ENCODE measurements at regions not wholly inside any gene's neighbourhood (a gene's known extent, or its start where the extent isn't known, plus 50 kb on each side); places are given as distances from the start of the nearest gene placed in this dataset.

GRCh38 chr14:89503431-89503996 lies 86.5 kb upstream of the FOXN3 start:
- Mint-ChIP-seq H3K4me1 (ENCODE audit: low read depth, unreplicated experiment) (peaks cover 33% of the 10 kb centered on the region), H3K36me3 (ENCODE audit: unreplicated experiment) (no peaks in the 10 kb centered on the region), H3K9me3 (ENCODE audit: unreplicated experiment) (no peaks in the 10 kb centered on the region), H3K27ac (ENCODE audit: unreplicated experiment) (peak overlapping the region; percentile 76), H3K27me3 (ENCODE audit: unreplicated experiment) (peaks cover 9% of the 10 kb centered on the region), H3K4me3 (ENCODE audit: unreplicated experiment) (no peak overlapping the region)
- no peak for DNase-seq
- TF ChIP-seq CTCF (IDR thresholded peaks at IDR 0.05; ENCODE audit: partially characterized antibody, unreplicated experiment): no peak

- no peak for TF ChIP-seq CTCF (IDR thresholded peaks at IDR 0.05; ENCODE audit: partially characterized antibody, unreplicated experiment)
- H3K9me3 Mint-ChIP-seq (ENCODE audit: unreplicated experiment): no peaks in the 10 kb centered on the region
Measured at GRCh38 chr14:89502966-89503365, 85.9 kb upstream of the FOXN3 start.

GRCh38 chr14:89501381-89501780 lies 84.3 kb upstream of the FOXN3 start:
- H3K4me3 Mint-ChIP-seq (ENCODE audit: unreplicated experiment): no peak overlapping the region
- H3K36me3 Mint-ChIP-seq (ENCODE audit: unreplicated experiment): no peaks in the 10 kb centered on the region
- peaks cover 11% of the 10 kb centered on the region for H3K27me3 Mint-ChIP-seq (ENCODE audit: unreplicated experiment)
- DNase-seq: no peak
- peaks cover 22% of the 10 kb centered on the region for H3K4me1 Mint-ChIP-seq (ENCODE audit: low read depth, unreplicated experiment)
- H3K9me3 Mint-ChIP-seq (ENCODE audit: unreplicated experiment): peaks cover 5% of the 10 kb centered on the region
- TF ChIP-seq CTCF (IDR thresholded peaks at IDR 0.05; ENCODE audit: partially characterized antibody, unreplicated experiment): no peak
- H3K27ac Mint-ChIP-seq (ENCODE audit: unreplicated experiment): peak overlapping the region; percentile 22

More at GRCh38 chr14:89502966-89503365, 85.9 kb upstream of the FOXN3 start:
- Mint-ChIP-seq H3K27me3 (ENCODE audit: unreplicated experiment) (peaks cover 9% of the 10 kb centered on the region), H3K4me1 (ENCODE audit: low read depth, unreplicated experiment) (peaks cover 30% of the 10 kb centered on the region), H3K36me3 (ENCODE audit: unreplicated experiment) (no peaks in the 10 kb centered on the region), H3K4me3 (ENCODE audit: unreplicated experiment) (no peak overlapping the region), H3K27ac (ENCODE audit: unreplicated experiment) (no peak overlapping the region)
- DNase-seq: no peak

- Mint-ChIP-seq H3K36me3 (ENCODE audit: unreplicated experiment) (no peaks in the 10 kb centered on the region), H3K4me3 (ENCODE audit: unreplicated experiment) (no peak overlapping the region), H3K4me1 (ENCODE audit: low read depth, unreplicated experiment) (peaks cover 22% of the 10 kb centered on the region), H3K9me3 (ENCODE audit: unreplicated experiment) (peaks cover 5% of the 10 kb centered on the region), H3K27me3 (ENCODE audit: unreplicated experiment) (peaks cover 11% of the 10 kb centered on the region), H3K27ac (ENCODE audit: unreplicated experiment) (no peak overlapping the region)
- TF ChIP-seq CTCF (IDR thresholded peaks at IDR 0.05; ENCODE audit: partially characterized antibody, unreplicated experiment): no peak
- no peak for DNase-seq
Measured at GRCh38 chr14:89500303-89500702, 83.3 kb upstream of the FOXN3 start.

GRCh38 chr14:89498878-89499277 lies 81.8 kb upstream of the FOXN3 start:
- no peaks in the 10 kb centered on the region for H3K36me3 Mint-ChIP-seq (ENCODE audit: unreplicated experiment)
- peaks cover 5% of the 10 kb centered on the region for H3K9me3 Mint-ChIP-seq (ENCODE audit: unreplicated experiment)
- H3K27ac Mint-ChIP-seq (ENCODE audit: unreplicated experiment): no peak overlapping the region
- DNase-seq: no peak
- H3K4me1 Mint-ChIP-seq (ENCODE audit: low read depth, unreplicated experiment): peaks cover 16% of the 10 kb centered on the region
- TF ChIP-seq CTCF (IDR thresholded peaks at IDR 0.05; ENCODE audit: partially characterized antibody, unreplicated experiment): no peak
- no peak overlapping the region for H3K4me3 Mint-ChIP-seq (ENCODE audit: unreplicated experiment)
- peaks cover 11% of the 10 kb centered on the region for H3K27me3 Mint-ChIP-seq (ENCODE audit: unreplicated experiment)

Measured in glutamatergic neuron (in vitro differentiated cells).